KMS-11 (cell line): ENCODE measurements at regions not wholly inside any gene's neighbourhood (a gene's known extent, or its start where the extent isn't known, plus 50 kb on each side); places are given as distances from the start of the nearest gene placed in this dataset.

Experiments used
- H2AFZ ChIP-seq: fragments of 200-600 bp; sonication (generic); 2 replicates; pipeline ENCODE4 v1.6.1; 2016; ENCODE audit warnings: antibody characterized with exemption, mixed run types, low read depth
- H3K27ac ChIP-seq: fragments of 200-600 bp; sonication (generic); 2 replicates; pipeline ENCODE4 v1.6.1; 2016; ENCODE audit warnings: mild to moderate bottlenecking, mixed run types
- H3K27me3 ChIP-seq: fragments of 200-600 bp; sonication (generic); 2 replicates; pipeline ENCODE4 v1.6.1; 2017; ENCODE audit warnings: mild to moderate bottlenecking, low read depth, mixed run types, moderate library complexity; ENCODE audit not compliant: insufficient read depth
- H3K36me3 ChIP-seq: fragments of 200-600 bp; sonication (generic); 2 replicates; pipeline ENCODE4 v1.6.1; 2017; ENCODE audit warnings: mild to moderate bottlenecking, mixed run types; ENCODE audit not compliant: insufficient read depth
- H3K4me1 ChIP-seq: fragments of 200-600 bp; sonication (generic); 2 replicates; pipeline ENCODE4 v1.6.1; 2016; ENCODE audit warnings: mild to moderate bottlenecking, low read depth, mixed run types; ENCODE audit not compliant: poor library complexity, severe bottlenecking
- H3K4me2 ChIP-seq: fragments of 200-600 bp; sonication (generic); 2 replicates; pipeline ENCODE4 v1.7.0; 2016; ENCODE audit warnings: mild to moderate bottlenecking, mixed run types
- H3K4me3 ChIP-seq: fragments of 200-600 bp; sonication (generic); IDR thresholded peaks from 2 replicates; pipeline ENCODE4 v1.6.1; 2017; ENCODE audit warnings: low read depth, low read length, mixed read lengths; ENCODE audit not compliant: insufficient read depth
- H3K79me2 ChIP-seq: fragments of 200-600 bp; sonication (generic); 2 replicates; pipeline ENCODE4 v1.6.1; 2016; ENCODE audit warnings: low read depth, mixed run types; ENCODE audit not compliant: insufficient read depth
- H3K9ac ChIP-seq: fragments of 200-600 bp; sonication (generic); 2 replicates; pipeline ENCODE4 v1.6.1; 2016; ENCODE audit warnings: mild to moderate bottlenecking, mixed run types
- H4K20me1 ChIP-seq: fragments of 200-600 bp; sonication (generic); 2 replicates; pipeline ENCODE4 v1.6.1; 2016; ENCODE audit warnings: mild to moderate bottlenecking, mixed run types; ENCODE audit not compliant: insufficient read depth
- CTCF ChIP-seq: fragments of 200-600 bp; sonication (generic); conservative IDR thresholded peaks from 2 replicates; pipeline ENCODE4 v1.6.1; 2017; ENCODE audit warnings: low read depth, mild to moderate bottlenecking, antibody characterized with exemption, low read length, moderate library complexity, mixed read lengths

- H3K79me2 ChIP-seq, result no peaks in the 10 kb centered on the region
- TF ChIP-seq CTCF, result no peak
- no peaks in the 10 kb centered on the region for H4K20me1 ChIP-seq
- H3K9ac ChIP-seq, result no peak overlapping the region
- H3K4me1 ChIP-seq, result no peaks in the 10 kb centered on the region
- no peaks in the 10 kb centered on the region for H3K27me3 ChIP-seq
- no peak overlapping the region for H3K4me2 ChIP-seq
- H2AFZ ChIP-seq, result no peak overlapping the region
- H3K27ac ChIP-seq, result no peak overlapping the region
- H3K4me3 ChIP-seq, result no peak overlapping the region
- no peaks in the 10 kb centered on the region for H3K36me3 ChIP-seq
These were observed 191.7 kb upstream of the EPHA5 start for GRCh38 chr4:65861993-65862392.

- Histone ChIP-seq H3K4me2 (no peak overlapping the region), H4K20me1 (no peaks in the 10 kb centered on the region), H3K27me3 (no peaks in the 10 kb centered on the region), H3K9ac (no peak overlapping the region), H2AFZ (no peak overlapping the region), H3K79me2 (no peaks in the 10 kb centered on the region), H3K4me3 (no peak overlapping the region), H3K4me1 (no peaks in the 10 kb centered on the region), H3K36me3 (no peaks in the 10 kb centered on the region), H3K27ac (no peak overlapping the region)
- TF ChIP-seq CTCF, result no peak
These were observed 175.0 kb upstream of the EPHA5 start for GRCh38 chr4:65845199-65845773.

- no peak for TF ChIP-seq CTCF
- Histone ChIP-seq H3K4me3 (no peak overlapping the region), H4K20me1 (no peaks in the 10 kb centered on the region), H3K27me3 (no peaks in the 10 kb centered on the region), H3K79me2 (no peaks in the 10 kb centered on the region), H3K36me3 (no peaks in the 10 kb centered on the region), H3K4me2 (no peak overlapping the region), H3K9ac (no peak overlapping the region), H3K27ac (no peak overlapping the region), H2AFZ (no peak overlapping the region), H3K4me1 (no peaks in the 10 kb centered on the region)
These were observed 169.1 kb upstream of the EPHA5 start for GRCh38 chr4:65839164-65839931.

- Histone ChIP-seq H3K4me2 (no peak overlapping the region), H3K36me3 (no peaks in the 10 kb centered on the region), H3K9ac (no peak overlapping the region), H3K4me3 (no peak overlapping the region), H4K20me1 (no peaks in the 10 kb centered on the region), H3K4me1 (no peaks in the 10 kb centered on the region), H3K27me3 (no peaks in the 10 kb centered on the region), H3K27ac (no peak overlapping the region), H3K79me2 (no peaks in the 10 kb centered on the region), H2AFZ (no peak overlapping the region)
- no peak for TF ChIP-seq CTCF
These were observed 164.4 kb upstream of the EPHA5 start for GRCh38 chr4:65834707-65835106.
